Nephron progenitor cell (in vitro differentiated cells): ENCODE measurements at regions not wholly inside any gene's neighbourhood (a gene's known extent, or its start where the extent isn't known, plus 50 kb on each side); places are given as distances from the start of the nearest gene placed in this dataset.

Experiments used
- DNase-seq: peaks from one replicate; pipeline ENCODE4 v3.0.0; 2021
- H3K27ac Mint-ChIP-seq: 2 replicates; pipeline ENCODE4 v1.8.0; 2021; ENCODE audit warnings: mild to moderate bottlenecking, moderate library complexity, mixed read lengths
- H3K27me3 Mint-ChIP-seq: 2 replicates; pipeline ENCODE4 v1.8.0; 2021; ENCODE audit warnings: mild to moderate bottlenecking, low read depth, mixed read lengths; ENCODE audit not compliant: poor library complexity
- H3K36me3 Mint-ChIP-seq: 2 replicates; pipeline ENCODE4 v1.8.0; 2021; ENCODE audit warnings: low read depth, mixed read lengths
- H3K4me1 Mint-ChIP-seq: 2 replicates; pipeline ENCODE4 v1.8.0; 2021; ENCODE audit warnings: mixed read lengths
- H3K4me3 Mint-ChIP-seq: 2 replicates; pipeline ENCODE4 v1.8.0; 2021; ENCODE audit warnings: mild to moderate bottlenecking, moderate library complexity, mixed read lengths
- H3K9me3 Mint-ChIP-seq: 2 replicates; pipeline ENCODE4 v1.8.0; 2021; ENCODE audit warnings: mild to moderate bottlenecking, moderate library complexity, mixed read lengths
- TF ChIP-seq, protein P1 (sequence below): fragments of 200-600 bp; sonication (generic); IDR thresholded peaks from 2 replicates; pipeline ENCODE4 v1.5.0; 2021; ENCODE audit warnings: antibody characterized with exemption

DNA sequence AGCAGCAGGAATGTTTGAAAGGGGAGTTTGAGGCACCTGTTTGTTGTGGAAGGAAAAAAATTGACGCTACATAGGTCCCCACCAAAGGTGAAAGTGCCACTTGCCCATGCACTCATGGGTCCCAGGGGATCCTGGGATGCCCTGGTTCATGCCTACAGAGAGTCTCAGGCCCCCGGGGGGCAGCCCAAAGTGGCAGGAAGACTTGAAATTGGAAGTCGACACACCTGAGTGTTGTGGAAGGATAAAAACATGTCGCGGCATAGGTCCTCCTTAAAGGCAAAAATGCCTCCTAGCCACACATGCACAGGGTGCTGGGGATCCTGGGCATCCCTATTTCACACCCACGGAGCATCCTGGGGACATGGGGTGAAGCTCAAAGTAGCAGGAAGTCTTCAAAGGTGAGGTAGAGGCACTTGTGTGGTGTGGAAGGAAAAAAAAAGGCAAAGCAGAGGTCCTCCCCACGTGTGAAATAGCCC, 576.1 kb downstream of the ALG10 start:
- peaks cover 99% of the 10 kb centered on the region for H3K9me3 Mint-ChIP-seq

DNA sequence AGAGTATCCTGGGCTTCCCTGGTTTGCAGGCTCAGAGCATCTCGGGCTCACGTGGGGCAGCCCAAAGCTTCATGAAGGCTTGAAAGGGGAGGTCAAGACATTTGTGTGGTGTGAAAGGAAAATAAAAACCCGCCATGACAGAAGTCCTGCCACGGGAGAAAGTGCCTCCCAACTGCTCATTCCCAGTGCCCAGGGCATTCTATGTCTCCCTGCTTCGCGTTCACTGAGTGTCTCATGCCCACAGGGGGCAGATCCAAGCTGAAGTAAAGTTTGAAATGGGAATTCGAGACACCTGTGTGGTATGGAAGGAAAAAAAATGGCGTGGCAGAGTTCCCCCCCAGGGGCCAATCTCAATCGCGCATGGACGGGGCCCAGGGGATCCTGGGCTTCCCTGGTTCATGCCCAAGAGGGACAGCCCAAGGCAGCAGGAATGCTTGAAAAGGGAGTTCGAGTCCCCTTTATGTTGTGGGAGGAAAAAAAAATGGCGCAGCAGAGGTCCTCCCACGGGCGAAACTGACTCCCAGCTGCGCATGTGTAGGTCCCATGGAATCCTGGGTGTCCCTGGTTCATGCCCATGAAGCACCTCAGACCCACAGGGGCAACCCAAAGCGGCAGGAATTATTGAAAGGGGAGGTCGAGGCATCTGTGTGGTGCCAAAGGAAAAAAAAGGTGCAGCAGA, 576.7 kb downstream of the ALG10 start:
- Mint-ChIP-seq H3K27me3 (no peaks in the 10 kb centered on the region), H3K27ac (no peak overlapping the region), H3K36me3 (no peaks in the 10 kb centered on the region), H3K4me1 (no peaks in the 10 kb centered on the region), H3K4me3 (no peak overlapping the region), H3K9me3 (peaks cover 99% of the 10 kb centered on the region)
- TF ChIP-seq, protein P1, sequence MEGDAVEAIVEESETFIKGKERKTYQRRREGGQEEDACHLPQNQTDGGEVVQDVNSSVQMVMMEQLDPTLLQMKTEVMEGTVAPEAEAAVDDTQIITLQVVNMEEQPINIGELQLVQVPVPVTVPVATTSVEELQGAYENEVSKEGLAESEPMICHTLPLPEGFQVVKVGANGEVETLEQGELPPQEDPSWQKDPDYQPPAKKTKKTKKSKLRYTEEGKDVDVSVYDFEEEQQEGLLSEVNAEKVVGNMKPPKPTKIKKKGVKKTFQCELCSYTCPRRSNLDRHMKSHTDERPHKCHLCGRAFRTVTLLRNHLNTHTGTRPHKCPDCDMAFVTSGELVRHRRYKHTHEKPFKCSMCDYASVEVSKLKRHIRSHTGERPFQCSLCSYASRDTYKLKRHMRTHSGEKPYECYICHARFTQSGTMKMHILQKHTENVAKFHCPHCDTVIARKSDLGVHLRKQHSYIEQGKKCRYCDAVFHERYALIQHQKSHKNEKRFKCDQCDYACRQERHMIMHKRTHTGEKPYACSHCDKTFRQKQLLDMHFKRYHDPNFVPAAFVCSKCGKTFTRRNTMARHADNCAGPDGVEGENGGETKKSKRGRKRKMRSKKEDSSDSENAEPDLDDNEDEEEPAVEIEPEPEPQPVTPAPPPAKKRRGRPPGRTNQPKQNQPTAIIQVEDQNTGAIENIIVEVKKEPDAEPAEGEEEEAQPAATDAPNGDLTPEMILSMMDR: no peak
- DNase-seq: no peak

More for the DNA sequence above, 576.1 kb downstream of the ALG10 start:
- Mint-ChIP-seq H3K4me3 (no peak overlapping the region), H3K36me3 (no peaks in the 10 kb centered on the region), H3K27me3 (no peaks in the 10 kb centered on the region), H3K27ac (no peak overlapping the region), H3K4me1 (no peaks in the 10 kb centered on the region)
- TF ChIP-seq, protein P1: no peak
- DNase-seq: no peak

DNA sequence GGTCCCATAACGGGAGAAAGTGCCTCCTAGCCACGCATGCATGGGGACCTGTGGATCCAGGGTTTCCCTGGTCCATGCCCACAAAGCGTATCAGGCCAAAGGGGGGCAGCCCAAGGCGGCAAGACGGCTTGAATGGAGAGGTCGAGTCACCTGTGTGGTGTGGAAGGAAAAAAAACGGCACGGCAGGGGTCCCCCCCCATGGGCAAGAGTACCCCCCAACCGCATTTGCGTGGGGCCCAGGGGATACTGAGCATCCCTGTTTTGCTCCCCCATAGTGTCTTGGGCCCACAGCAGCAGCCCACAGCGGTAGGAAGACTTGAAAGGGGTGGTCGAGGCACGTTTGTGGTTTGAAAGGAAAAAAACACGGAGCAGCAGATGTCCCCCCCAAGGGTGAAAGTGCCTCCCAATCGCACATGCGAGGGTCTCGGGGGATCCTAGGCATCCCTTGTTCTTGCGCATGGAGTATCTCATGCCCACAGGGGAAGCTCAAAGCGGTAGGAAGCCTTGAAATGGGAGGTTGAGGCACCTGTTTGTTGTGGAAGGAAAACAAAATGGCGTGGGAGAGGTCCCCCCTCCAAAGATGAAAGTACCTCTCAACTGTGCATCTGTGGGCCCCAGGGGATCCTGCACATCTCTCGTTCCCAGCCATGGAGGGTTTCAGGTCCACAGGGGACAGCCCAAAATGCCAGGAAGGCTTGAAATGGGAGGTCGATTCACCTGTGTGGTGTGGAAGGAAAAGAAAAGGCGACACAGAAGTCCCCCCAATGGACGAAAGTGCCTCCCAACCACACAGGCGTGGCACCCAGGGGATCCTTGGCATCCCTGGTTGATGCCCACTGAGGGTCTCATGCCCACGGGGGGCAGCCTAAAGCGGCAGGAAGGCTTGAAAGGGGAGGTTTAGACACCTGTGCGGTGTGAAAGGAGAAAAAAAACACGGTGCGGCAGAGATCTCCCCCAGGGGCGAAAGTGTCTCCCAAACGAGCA, 577.5 kb downstream of the ALG10 start:
- no peak for DNase-seq
- no peaks in the 10 kb centered on the region for H3K27me3 Mint-ChIP-seq
- H3K4me3 Mint-ChIP-seq: no peak overlapping the region
- no peak overlapping the region for H3K27ac Mint-ChIP-seq
- TF ChIP-seq, protein P1: no peak
- peaks cover 99% of the 10 kb centered on the region for H3K9me3 Mint-ChIP-seq
- H3K4me1 Mint-ChIP-seq: no peaks in the 10 kb centered on the region
- no peaks in the 10 kb centered on the region for H3K36me3 Mint-ChIP-seq

GRCh38 chr12:34600592-34601462, 578.5 kb downstream of the ALG10 start:
- TF ChIP-seq, protein P1: no peak
- no peak overlapping the region for H3K27ac Mint-ChIP-seq
- no peaks in the 10 kb centered on the region for H3K36me3 Mint-ChIP-seq
- no peak for DNase-seq
- H3K27me3 Mint-ChIP-seq: no peaks in the 10 kb centered on the region
- no peak overlapping the region for H3K4me3 Mint-ChIP-seq
- no peaks in the 10 kb centered on the region for H3K4me1 Mint-ChIP-seq
- peaks cover 99% of the 10 kb centered on the region for H3K9me3 Mint-ChIP-seq

DNA sequence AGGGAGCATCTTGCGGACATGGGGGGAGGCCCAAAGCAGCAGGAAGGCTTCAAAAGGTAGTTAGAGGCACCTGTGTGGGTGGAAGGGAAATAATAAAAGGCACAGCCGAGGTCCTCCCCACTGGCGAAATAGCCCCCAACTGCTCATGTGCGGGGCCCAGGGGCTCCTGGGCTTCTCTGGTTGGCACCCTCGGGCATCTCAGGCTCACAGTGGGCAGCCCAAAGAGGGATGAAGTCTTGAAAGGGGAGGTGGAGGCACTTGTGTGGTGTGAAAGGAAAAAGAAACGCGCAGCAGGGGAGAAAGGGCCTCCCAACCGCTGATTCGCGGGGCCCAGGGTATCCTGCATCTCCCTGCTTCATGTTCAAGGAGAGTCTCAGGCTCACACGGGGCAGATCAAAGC, 579.4 kb downstream of the ALG10 start:
- H3K27ac Mint-ChIP-seq: no peak overlapping the region
- no peaks in the 10 kb centered on the region for H3K27me3 Mint-ChIP-seq
- H3K4me3 Mint-ChIP-seq: no peak overlapping the region
- H3K36me3 Mint-ChIP-seq: no peaks in the 10 kb centered on the region
- TF ChIP-seq, protein P1: no peak
- no peak for DNase-seq
- peaks cover 99% of the 10 kb centered on the region for H3K9me3 Mint-ChIP-seq
- H3K4me1 Mint-ChIP-seq: no peaks in the 10 kb centered on the region
